CD4-positive, alpha-beta T cell treated with Interleukin-15 for 1 hour (primary cell): ENCODE measurements at regions not wholly inside any gene's neighbourhood (a gene's known extent, or its start where the extent isn't known, plus 50 kb on each side); places are given as distances from the start of the nearest gene placed in this dataset.

Experiments
- DNase-seq: peaks from one replicate; pipeline ENCODE4 v3.0.0-alpha.2; 2020

- no peak for DNase-seq
These were observed 372.6 kb upstream of the NR2F2 start for GRCh38 chr15:95957861-95958260.

GRCh38 chr15:95958382-95958781 is 372.1 kb upstream of the NR2F2 start:
- no peak for DNase-seq

- no peak for DNase-seq
These were observed 361.6 kb upstream of the NR2F2 start for GRCh38 chr15:95968856-95969255.

GRCh38 chr15:95970326-95970725 is 360.2 kb upstream of the NR2F2 start:
- no peak for DNase-seq

- no peak for DNase-seq
These were observed 358.4 kb upstream of the NR2F2 start for GRCh38 chr15:95972041-95972553.

GRCh38 chr15:95972812-95973211 is 357.7 kb upstream of the NR2F2 start:
- DNase-seq = no peak

GRCh38 chr15:95973566-95974256 is 356.8 kb upstream of the NR2F2 start:
- DNase-seq = no peak

GRCh38 chr15:95975212-95975611 is 355.3 kb upstream of the NR2F2 start:
- no peak for DNase-seq

- no peak for DNase-seq
These were observed 351.2 kb upstream of the NR2F2 start for GRCh38 chr15:95979286-95979685.

GRCh38 chr15:95981209-95981608 is 349.3 kb upstream of the NR2F2 start:
- no peak for DNase-seq

GRCh38 chr15:95987299-95987698 is 343.2 kb upstream of the NR2F2 start:
- DNase-seq = no peak

- DNase-seq = no peak
These were observed 342.5 kb upstream of the NR2F2 start for GRCh38 chr15:95987886-95988573.

GRCh38 chr15:95988574-95988887 is 342.0 kb upstream of the NR2F2 start:
- no peak for DNase-seq

GRCh38 chr15:95989392-95989791 is 341.1 kb upstream of the NR2F2 start:
- no peak for DNase-seq

- DNase-seq = no peak
These were observed 339.7 kb upstream of the NR2F2 start for GRCh38 chr15:95990833-95991232.

GRCh38 chr15:95994418-95994817 is 336.1 kb upstream of the NR2F2 start:
- no peak for DNase-seq

- DNase-seq = no peak
These were observed 334.9 kb upstream of the NR2F2 start for GRCh38 chr15:95995375-95996168.

- DNase-seq = no peak
These were observed 334.0 kb upstream of the NR2F2 start for GRCh38 chr15:95996494-95996893.

- no peak for DNase-seq
These were observed 331.6 kb upstream of the NR2F2 start for GRCh38 chr15:95998935-95999334.

GRCh38 chr15:96002890-96003859 is 327.3 kb upstream of the NR2F2 start:
- no peak for DNase-seq

- no peak for DNase-seq
These were observed 324.6 kb upstream of the NR2F2 start for GRCh38 chr15:96005906-96006305.

- no peak for DNase-seq
These were observed 319.4 kb upstream of the NR2F2 start for GRCh38 chr15:96011136-96011535.

- DNase-seq = no peak
These were observed 315.6 kb upstream of the NR2F2 start for GRCh38 chr15:96014939-96015338.
